ENCODE measurements at regions not wholly inside any gene's neighbourhood (a gene's known extent, or its start where the extent isn't known, plus 50 kb on each side); places are given as distances from the start of the nearest gene placed in this dataset.

- no peak overlapping the region for H3K27ac Mint-ChIP-seq
- no peaks in the 10 kb centered on the region for H3K9me3 Mint-ChIP-seq
- H3K4me1 Mint-ChIP-seq = peaks cover 8% of the 10 kb centered on the region
- peaks cover 30% of the 10 kb centered on the region for H3K27me3 Mint-ChIP-seq
- no peak for DNase-seq
- H3K4me3 Mint-ChIP-seq = no peak overlapping the region
- H3K36me3 Mint-ChIP-seq = no peaks in the 10 kb centered on the region
Measured at GRCh38 chr14:54168489-54168888, 211.9 kb upstream of the BMP4 start.

- no peaks in the 10 kb centered on the region for H3K9me3 Mint-ChIP-seq
- H3K4me3 Mint-ChIP-seq = no peak overlapping the region
- no peak overlapping the region for H3K27ac Mint-ChIP-seq
- DNase-seq = peak; percentile 4
- H3K27me3 Mint-ChIP-seq = peaks cover 29% of the 10 kb centered on the region
- H3K36me3 Mint-ChIP-seq = no peaks in the 10 kb centered on the region
- H3K4me1 Mint-ChIP-seq = peaks cover 8% of the 10 kb centered on the region
Measured at GRCh38 chr14:54169254-54169924, 212.8 kb upstream of the BMP4 start.

- Mint-ChIP-seq H3K27me3 (peaks cover 29% of the 10 kb centered on the region), H3K9me3 (no peaks in the 10 kb centered on the region), H3K27ac (no peak overlapping the region), H3K4me3 (no peak overlapping the region), H3K36me3 (no peaks in the 10 kb centered on the region), H3K4me1 (peaks cover 8% of the 10 kb centered on the region)
- DNase-seq = no peak
Measured at GRCh38 chr14:54170301-54170700, 213.7 kb upstream of the BMP4 start.

GRCh38 chr14:54172114-54172513 is 215.5 kb upstream of the BMP4 start:
- no peaks in the 10 kb centered on the region for H3K9me3 Mint-ChIP-seq
- H3K27ac Mint-ChIP-seq = no peak overlapping the region

DNA sequence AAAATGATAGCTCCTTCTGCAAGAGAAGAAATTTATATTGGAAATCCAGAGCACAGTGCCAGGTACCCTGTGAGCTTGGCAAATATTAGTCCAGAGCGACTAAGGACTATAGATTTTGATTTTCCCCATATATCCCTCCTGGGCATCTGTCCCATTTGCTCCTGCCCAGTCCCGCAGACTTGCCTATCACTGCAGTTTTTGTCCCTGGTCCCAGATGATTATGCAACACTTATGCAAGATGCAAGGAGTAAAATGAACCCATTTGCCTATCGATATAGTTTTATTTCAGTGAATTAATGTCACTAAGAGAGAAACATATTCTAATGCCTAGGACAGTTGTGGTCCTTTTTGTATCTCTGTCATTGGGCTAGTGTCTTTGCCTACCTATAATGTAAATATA is 215.9 kb upstream of the BMP4 start:
- Mint-ChIP-seq H3K27me3 (peaks cover 43% of the 10 kb centered on the region), H3K9me3 (no peaks in the 10 kb centered on the region), H3K36me3 (no peaks in the 10 kb centered on the region), H3K4me3 (no peak overlapping the region), H3K4me1 (peaks cover 8% of the 10 kb centered on the region), H3K27ac (no peak overlapping the region)
- DNase-seq = no peak

More at GRCh38 chr14:54172114-54172513, 215.5 kb upstream of the BMP4 start:
- no peak for DNase-seq
- H3K36me3 Mint-ChIP-seq = no peaks in the 10 kb centered on the region
- H3K4me1 Mint-ChIP-seq = peaks cover 8% of the 10 kb centered on the region
- H3K4me3 Mint-ChIP-seq = no peak overlapping the region
- H3K27me3 Mint-ChIP-seq = peaks cover 38% of the 10 kb centered on the region

DNA sequence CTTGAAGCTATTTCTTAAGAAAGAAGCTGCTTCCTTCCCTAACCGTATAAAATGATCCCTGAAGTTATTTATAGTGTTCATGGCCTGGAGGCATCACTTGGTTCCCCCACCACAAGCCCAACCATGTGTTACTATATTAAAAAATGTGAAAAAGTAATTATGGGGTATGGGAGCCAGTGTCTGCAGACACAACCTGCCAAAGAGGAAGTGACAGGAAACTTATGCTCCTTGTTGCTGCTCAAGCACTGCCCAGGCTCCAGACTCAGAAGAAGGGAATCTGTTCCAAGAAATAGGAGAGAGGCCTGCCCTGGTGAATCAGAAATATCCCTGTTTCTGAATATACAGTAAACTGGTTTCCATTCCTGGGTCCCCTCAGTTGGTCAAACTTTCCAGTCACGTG is 217.2 kb upstream of the BMP4 start:
- Mint-ChIP-seq H3K4me3 (no peak overlapping the region), H3K27me3 (peaks cover 45% of the 10 kb centered on the region), H3K27ac (no peak overlapping the region), H3K36me3 (no peaks in the 10 kb centered on the region), H3K9me3 (no peaks in the 10 kb centered on the region), H3K4me1 (peaks cover 8% of the 10 kb centered on the region)
- DNase-seq = no peak

- Mint-ChIP-seq H3K27ac (no peak overlapping the region), H3K27me3 (peaks cover 45% of the 10 kb centered on the region)
Measured at GRCh38 chr14:54174457-54174856, 217.8 kb upstream of the BMP4 start.

GRCh38 chr14:54175298-54175942 is 218.8 kb upstream of the BMP4 start:
- H3K9me3 Mint-ChIP-seq = no peaks in the 10 kb centered on the region
- peaks cover 2% of the 10 kb centered on the region for H3K4me1 Mint-ChIP-seq
- no peak overlapping the region for H3K27ac Mint-ChIP-seq
- H3K36me3 Mint-ChIP-seq = no peaks in the 10 kb centered on the region
- H3K4me3 Mint-ChIP-seq = no peak overlapping the region
- H3K27me3 Mint-ChIP-seq = peaks cover 40% of the 10 kb centered on the region
- peak; percentile 36 for DNase-seq

More at GRCh38 chr14:54174457-54174856, 217.8 kb upstream of the BMP4 start:
- Mint-ChIP-seq H3K4me1 (peaks cover 5% of the 10 kb centered on the region), H3K4me3 (no peak overlapping the region), H3K9me3 (no peaks in the 10 kb centered on the region), H3K36me3 (no peaks in the 10 kb centered on the region)
- no peak for DNase-seq

GRCh38 chr14:54177019-54177418 is 219.8 kb upstream of the CDKN3 start:
- no peaks in the 10 kb centered on the region for H3K9me3 Mint-ChIP-seq
- H3K27ac Mint-ChIP-seq = no peak overlapping the region
- H3K27me3 Mint-ChIP-seq = peaks cover 31% of the 10 kb centered on the region
- peaks cover 1% of the 10 kb centered on the region for H3K4me1 Mint-ChIP-seq
- DNase-seq = no peak
- H3K36me3 Mint-ChIP-seq = no peaks in the 10 kb centered on the region
- H3K4me3 Mint-ChIP-seq = no peak overlapping the region

GRCh38 chr14:54177641-54178621 is 218.9 kb upstream of the CDKN3 start:
- Mint-ChIP-seq H3K4me1 (no peaks in the 10 kb centered on the region), H3K4me3 (no peak overlapping the region), H3K36me3 (no peaks in the 10 kb centered on the region), H3K27ac (no peak overlapping the region), H3K27me3 (peaks cover 31% of the 10 kb centered on the region), H3K9me3 (no peaks in the 10 kb centered on the region)
- DNase-seq = no peak

GRCh38 chr14:54182419-54183045 is 214.3 kb upstream of the CDKN3 start:
- H3K9me3 Mint-ChIP-seq = no peaks in the 10 kb centered on the region
- no peaks in the 10 kb centered on the region for H3K36me3 Mint-ChIP-seq
- H3K27ac Mint-ChIP-seq = no peak overlapping the region
- no peak overlapping the region for H3K4me3 Mint-ChIP-seq
- no peak for DNase-seq
- H3K27me3 Mint-ChIP-seq = peaks cover 6% of the 10 kb centered on the region
- no peaks in the 10 kb centered on the region for H3K4me1 Mint-ChIP-seq

GRCh38 chr14:54186821-54187763 is 209.7 kb upstream of the CDKN3 start:
- DNase-seq = no peak
- Mint-ChIP-seq H3K9me3 (no peaks in the 10 kb centered on the region), H3K27ac (no peak overlapping the region), H3K36me3 (no peaks in the 10 kb centered on the region), H3K27me3 (no peaks in the 10 kb centered on the region), H3K4me3 (no peak overlapping the region), H3K4me1 (peaks cover 7% of the 10 kb centered on the region)

DNA sequence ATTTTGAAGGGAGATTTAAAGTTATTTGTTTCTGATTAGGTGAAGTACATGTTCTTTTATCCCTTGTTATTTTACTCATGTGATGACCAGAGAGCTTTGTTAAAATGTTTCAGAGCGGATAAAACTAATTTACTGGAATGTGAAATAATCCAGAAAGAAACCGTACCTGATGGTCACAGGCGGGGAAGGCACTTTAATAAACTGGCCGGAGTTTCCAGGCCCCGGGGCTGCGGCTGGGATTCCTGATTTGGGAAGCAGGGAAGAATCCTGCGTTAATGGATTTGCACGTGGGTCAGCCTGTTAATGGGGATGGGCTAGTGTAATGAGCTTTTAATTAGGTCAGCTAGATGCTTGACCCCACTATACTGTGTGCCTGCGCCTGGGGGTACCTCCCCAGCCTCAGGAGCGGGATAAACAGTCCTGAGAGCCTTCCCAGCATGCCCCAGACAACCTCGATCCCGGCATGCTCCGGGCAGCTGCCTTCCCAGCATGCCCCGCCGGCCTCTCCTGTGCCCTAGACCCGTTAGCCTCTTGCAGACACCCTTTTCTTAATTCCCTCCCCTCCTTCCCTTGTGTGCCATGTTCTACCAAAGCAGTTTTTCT is 208.6 kb upstream of the CDKN3 start:
- peaks cover 7% of the 10 kb centered on the region for H3K4me1 Mint-ChIP-seq
- H3K9me3 Mint-ChIP-seq = no peaks in the 10 kb centered on the region
- no peak overlapping the region for H3K4me3 Mint-ChIP-seq
- H3K27me3 Mint-ChIP-seq = no peaks in the 10 kb centered on the region
- no peak for DNase-seq
- no peaks in the 10 kb centered on the region for H3K36me3 Mint-ChIP-seq
- no peak overlapping the region for H3K27ac Mint-ChIP-seq

- Mint-ChIP-seq H3K36me3 (no peaks in the 10 kb centered on the region), H3K4me1 (peaks cover 7% of the 10 kb centered on the region), H3K27me3 (no peaks in the 10 kb centered on the region), H3K27ac (no peak overlapping the region), H3K9me3 (no peaks in the 10 kb centered on the region), H3K4me3 (no peak overlapping the region)
- no peak for DNase-seq
Measured at GRCh38 chr14:54189333-54189732, 207.5 kb upstream of the CDKN3 start.

Measured in activated naive CD8-positive, alpha-beta T cell treated with anti-CD3 and anti-CD28 coated beads for 36 hours (primary cell).